ENCODE measurements at regions not wholly inside any gene's neighbourhood (a gene's known extent, or its start where the extent isn't known, plus 50 kb on each side); places are given as distances from the start of the nearest gene placed in this dataset.

DNA sequence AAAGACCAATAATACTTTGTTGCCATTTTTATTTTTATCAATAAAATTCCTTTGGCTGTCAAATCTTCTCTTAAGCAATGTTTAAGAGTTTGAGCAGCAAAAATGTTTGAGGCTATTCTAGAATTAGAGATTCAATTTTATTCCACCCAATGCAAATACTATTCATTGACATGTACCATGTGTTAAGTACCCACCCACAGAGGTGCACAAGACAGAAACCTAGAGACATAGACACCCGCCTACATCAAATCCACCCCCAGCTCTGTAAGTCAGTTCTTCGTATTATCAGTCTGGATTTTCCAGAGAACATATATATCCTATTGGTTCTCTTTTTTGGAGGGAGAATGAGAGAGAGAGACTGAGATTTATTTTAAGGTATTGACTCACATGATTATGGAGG, 463.7 kb downstream of the EPM2A start:
- ATAC-seq (no peak), DNase-seq (no peak)
- TF ChIP-seq, protein P1, sequence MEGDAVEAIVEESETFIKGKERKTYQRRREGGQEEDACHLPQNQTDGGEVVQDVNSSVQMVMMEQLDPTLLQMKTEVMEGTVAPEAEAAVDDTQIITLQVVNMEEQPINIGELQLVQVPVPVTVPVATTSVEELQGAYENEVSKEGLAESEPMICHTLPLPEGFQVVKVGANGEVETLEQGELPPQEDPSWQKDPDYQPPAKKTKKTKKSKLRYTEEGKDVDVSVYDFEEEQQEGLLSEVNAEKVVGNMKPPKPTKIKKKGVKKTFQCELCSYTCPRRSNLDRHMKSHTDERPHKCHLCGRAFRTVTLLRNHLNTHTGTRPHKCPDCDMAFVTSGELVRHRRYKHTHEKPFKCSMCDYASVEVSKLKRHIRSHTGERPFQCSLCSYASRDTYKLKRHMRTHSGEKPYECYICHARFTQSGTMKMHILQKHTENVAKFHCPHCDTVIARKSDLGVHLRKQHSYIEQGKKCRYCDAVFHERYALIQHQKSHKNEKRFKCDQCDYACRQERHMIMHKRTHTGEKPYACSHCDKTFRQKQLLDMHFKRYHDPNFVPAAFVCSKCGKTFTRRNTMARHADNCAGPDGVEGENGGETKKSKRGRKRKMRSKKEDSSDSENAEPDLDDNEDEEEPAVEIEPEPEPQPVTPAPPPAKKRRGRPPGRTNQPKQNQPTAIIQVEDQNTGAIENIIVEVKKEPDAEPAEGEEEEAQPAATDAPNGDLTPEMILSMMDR (IDR thresholded peaks at IDR 0.05): no peak
- no peaks in the 10 kb centered on the region for H3K36me3 ChIP-seq
- no peaks in the 10 kb centered on the region for H3K27me3 ChIP-seq (ENCODE audit: low read depth)
- H3K27ac ChIP-seq: no peak overlapping the region
- no peak overlapping the region for H3K4me3 ChIP-seq
- intact Hi-C loops (cut with DNase I): no loop called here
- H3K9me3 ChIP-seq: no peaks in the 10 kb centered on the region
- H3K4me1 ChIP-seq: no peaks in the 10 kb centered on the region

DNA sequence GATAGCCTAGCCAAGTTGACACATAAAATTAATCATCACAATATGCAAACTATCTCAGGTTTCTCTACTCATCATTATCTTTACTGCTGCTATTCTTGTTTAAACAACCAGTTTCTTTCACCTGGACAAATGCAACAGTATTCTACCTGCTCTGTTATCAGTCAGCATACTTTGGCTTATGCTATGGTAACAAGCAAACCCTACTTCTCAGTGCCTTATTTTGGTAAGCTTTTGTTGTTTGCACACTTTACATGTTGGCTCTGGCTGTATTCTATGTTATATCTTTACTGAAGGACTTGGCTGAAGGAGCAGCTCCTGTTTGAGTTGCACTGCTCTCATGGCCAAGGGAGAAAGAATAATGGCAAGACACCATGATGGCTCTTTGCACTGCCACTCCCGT, 463.1 kb downstream of the EPM2A start:
- ATAC-seq: no peak
- Histone ChIP-seq H3K4me1 (no peaks in the 10 kb centered on the region), H3K9me3 (no peaks in the 10 kb centered on the region), H3K4me3 (no peak overlapping the region), H3K27ac (no peak overlapping the region), H3K27me3 (ENCODE audit: low read depth) (no peaks in the 10 kb centered on the region), H3K36me3 (no peaks in the 10 kb centered on the region)
- TF ChIP-seq, protein P1 (IDR thresholded peaks at IDR 0.05): no peak
- no peak for DNase-seq
- intact Hi-C loops (cut with DNase I): no loop called here

DNA sequence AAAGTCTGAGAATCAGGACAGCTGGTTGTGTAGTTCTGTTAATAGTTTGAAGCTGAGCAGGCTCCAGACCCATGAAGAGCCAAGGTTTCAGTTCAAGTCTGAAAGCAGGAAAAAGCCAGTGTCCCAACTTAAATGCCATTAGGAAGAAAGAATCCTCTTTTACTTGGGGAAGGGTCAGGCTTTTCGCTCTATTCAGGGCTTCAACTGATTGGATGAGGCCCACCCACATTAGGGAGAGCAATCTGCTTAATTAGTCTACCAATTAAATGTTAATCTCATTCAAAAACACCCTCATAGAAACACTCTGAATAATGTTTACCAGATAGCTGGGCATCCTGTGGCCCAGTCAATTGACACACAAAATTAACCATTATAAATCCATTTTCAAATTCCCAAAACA, 462.2 kb downstream of the EPM2A start:
- TF ChIP-seq, protein P1 (IDR thresholded peaks at IDR 0.05): no peak
- intact Hi-C loops (cut with DNase I): no loop called here
- Histone ChIP-seq H3K4me1 (no peaks in the 10 kb centered on the region), H3K4me3 (no peak overlapping the region), H3K27ac (no peak overlapping the region), H3K36me3 (no peaks in the 10 kb centered on the region), H3K9me3 (no peaks in the 10 kb centered on the region), H3K27me3 (ENCODE audit: low read depth) (no peaks in the 10 kb centered on the region)
- ATAC-seq (no peak), DNase-seq (no peak)

DNA sequence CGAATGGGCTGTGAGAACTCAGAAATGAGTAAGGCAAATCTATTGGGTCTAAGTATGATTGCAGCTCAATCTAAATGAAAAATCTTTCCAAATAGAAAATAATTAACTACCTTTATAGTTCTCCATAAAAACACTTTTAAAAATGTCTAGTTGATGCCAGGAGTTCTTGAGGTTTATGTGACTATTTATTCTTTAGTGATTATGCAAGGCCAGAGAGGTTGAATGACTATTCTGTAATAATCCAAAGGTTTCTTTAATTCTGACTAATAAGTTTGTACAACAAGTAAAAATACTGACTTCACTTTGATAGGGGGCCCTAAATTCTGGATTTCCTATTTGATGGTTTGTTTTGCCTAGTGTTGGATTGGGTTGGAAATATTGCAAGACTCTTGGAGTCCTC, 461.2 kb downstream of the EPM2A start:
- intact Hi-C loops (cut with DNase I): no loop called here
- H3K36me3 ChIP-seq: no peaks in the 10 kb centered on the region
- H3K4me1 ChIP-seq: no peaks in the 10 kb centered on the region
- no peak overlapping the region for H3K27ac ChIP-seq
- ATAC-seq: no peak
- H3K4me3 ChIP-seq: no peak overlapping the region
- H3K27me3 ChIP-seq (ENCODE audit: low read depth): no peaks in the 10 kb centered on the region
- TF ChIP-seq, protein P1 (IDR thresholded peaks at IDR 0.05): no peak
- H3K9me3 ChIP-seq: no peaks in the 10 kb centered on the region
- DNase-seq: no peak

DNA sequence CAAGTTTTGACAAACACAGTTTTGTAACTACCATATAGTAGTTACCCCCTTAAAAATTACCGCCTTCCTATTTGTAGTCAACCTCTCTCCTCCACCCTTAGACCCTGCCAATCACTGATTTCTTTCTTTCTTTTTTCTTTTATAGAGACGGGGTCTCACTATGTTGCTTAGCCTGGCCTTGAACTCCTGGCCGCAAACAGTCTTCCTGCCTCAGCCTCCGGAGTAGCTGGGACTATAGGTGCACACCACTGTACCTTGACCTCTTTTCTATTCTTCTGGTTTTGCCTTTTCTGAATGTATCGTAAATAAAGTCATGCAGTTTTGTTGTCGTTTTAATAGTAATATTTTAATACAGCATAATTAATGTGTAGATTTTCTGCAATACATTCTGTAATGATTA, 460.3 kb downstream of the EPM2A start:
- Histone ChIP-seq H3K27me3 (ENCODE audit: low read depth) (no peaks in the 10 kb centered on the region), H3K27ac (no peak overlapping the region), H3K4me1 (no peaks in the 10 kb centered on the region), H3K4me3 (no peak overlapping the region), H3K9me3 (no peaks in the 10 kb centered on the region), H3K36me3 (no peaks in the 10 kb centered on the region)
- intact Hi-C loops (cut with DNase I): no loop called here
- DNase-seq: no peak
- TF ChIP-seq, protein P1 (IDR thresholded peaks at IDR 0.05): no peak
- ATAC-seq: no peak

DNA sequence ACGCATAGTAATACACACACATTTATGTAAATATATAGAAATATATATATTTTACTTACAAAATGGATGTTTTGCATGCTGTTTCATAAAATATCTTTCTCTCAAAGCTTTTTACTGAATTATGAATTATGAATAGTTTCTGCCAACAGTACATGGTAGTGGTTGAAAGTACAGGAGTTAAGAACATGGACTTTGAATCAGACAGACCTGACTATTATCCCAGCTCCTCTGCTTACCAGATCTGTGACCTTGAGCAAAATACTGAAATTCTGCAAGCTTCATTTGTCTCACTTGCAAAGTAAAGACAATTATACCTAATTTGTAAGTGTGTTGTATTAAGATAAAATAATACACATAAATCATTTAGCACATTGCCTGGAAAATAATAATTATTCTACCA, 459.5 kb downstream of the EPM2A start:
- Histone ChIP-seq H3K36me3 (no peaks in the 10 kb centered on the region), H3K4me1 (no peaks in the 10 kb centered on the region), H3K27ac (no peak overlapping the region), H3K9me3 (no peaks in the 10 kb centered on the region), H3K4me3 (no peak overlapping the region), H3K27me3 (ENCODE audit: low read depth) (no peaks in the 10 kb centered on the region)
- no peak for DNase-seq
- ATAC-seq: no peak
- TF ChIP-seq, protein P1 (IDR thresholded peaks at IDR 0.05): no peak
- intact Hi-C loops (cut with DNase I): no loop called here
